Gastrocnemius medialis (tissue), 4 donors: ENCODE measurements at regions not wholly inside any gene's neighbourhood (a gene's known extent, or its start where the extent isn't known, plus 50 kb on each side); places are given as distances from the start of the nearest gene placed in this dataset.

Experiments used
- ATAC-seq, 2 donors: fragments of 150-250 bp; one replicate each; pipeline ENCODE4 v1.9.1; 2016
- DNase-seq, 2 donors: peaks; one replicate each; pipeline ENCODE4 v3.0.0-alpha.2; 2019
- H3K27ac ChIP-seq, 4 donors: fragments of 200-600 bp; sonication (generic); 1 replicate in 1 of 4; 2 replicates in 3 of 4; pipeline ENCODE4 v1.5.1; 2016 to 2018; ENCODE audit warnings: mild to moderate bottlenecking in 2 of 4, moderate library complexity in 1 of 4
- H3K27me3 ChIP-seq, 3 donors: fragments of 200-600 bp; sonication (generic) in 2 of 3; 1 replicate in 1 of 3; 2 replicates in 2 of 3; pipeline versions ENCODE4 v1.5.1 to v1.6.0; 2016 to 2019; ENCODE audit warnings: mild to moderate bottlenecking in 1 of 3, moderate library complexity in 1 of 3
- H3K36me3 ChIP-seq, 2 donors: fragments of 200-600 bp; sonication (generic) in 1 of 2; one replicate each; pipeline ENCODE4 v1.5.1; 2017 to 2018
- H3K4me1 ChIP-seq, 2 donors: fragments of 200-600 bp; sonication (generic) in 1 of 2; one replicate each; pipeline ENCODE4 v1.5.1; 2016 to 2017; ENCODE audit warnings: mild to moderate bottlenecking in 2 of 2
- H3K4me3 ChIP-seq, 4 donors: fragments of 200-600 bp; sonication (generic) in 3 of 4; 1 replicate in 1 of 4; 2 replicates in 3 of 4; pipeline ENCODE4 v1.5.1; 2016 to 2019; ENCODE audit warnings: mild to moderate bottlenecking in 2 of 4
- H3K9me3 ChIP-seq, 3 donors: fragments of 200-600 bp; sonication (generic) in 2 of 3; 1 replicate in 1 of 3; 2 replicates in 2 of 3; pipeline ENCODE4 v1.5.1; 2016 to 2019
- CTCF ChIP-seq, 5 experiments: fragments of 450-650 bp in 3 of 5; fragments of 200-600 bp in 2 of 5; sonication (generic) in 2 of 5; IDR thresholded peaks in 4 of 5; conservative IDR thresholded peaks in 1 of 5; 1 replicate in 4 of 5; 2 replicates in 1 of 5; pipeline ENCODE4 v1.5.1; 2016 to 2019; ENCODE audit warnings: antibody characterized with exemption in 5 of 5, mild to moderate bottlenecking in 3 of 5, moderate library complexity in 3 of 5
- POLR2A ChIP-seq, 2 donors: fragments of 450-650 bp; IDR thresholded peaks; one replicate each; pipeline ENCODE4 v1.6.1; 2017; ENCODE audit warnings: antibody characterized with exemption in 2 of 2, mild to moderate bottlenecking in 2 of 2, moderate library complexity in 2 of 2
- in situ Hi-C, 4 donors: fragments of 200-750 bp; cut with MboI; loops; one replicate each; pipeline versions ENCODE4 v1.15.0 to v1.8.0; 2017; ENCODE audit warnings: low sequenced_read_pairs in 4 of 4
- intact Hi-C: fragments of 100-400 bp; cut with DNase I; formaldehyde crosslinking; loops from one replicate; pipeline ENCODE4 v1.15.1; 2023; ENCODE audit warnings: low total_unique reads

GRCh38 chr18:64409511-64409910, 260.6 kb upstream of the LINC00305 start:
- TF ChIP-seq POLR2A (IDR thresholded peaks at IDR 0.05) (no peak), CTCF (IDR thresholded peaks at IDR 0.05 in 4 of 5, conservative IDR thresholded peaks at IDR 0.05 in 1 of 5) (no peak)
- Histone ChIP-seq H3K4me3 (no peak overlapping the region), H3K4me1 (no peaks in the 10 kb centered on the region), H3K9me3 (no peaks in the 10 kb centered on the region), H3K36me3 (no peaks in the 10 kb centered on the region), H3K27me3 (no peaks in the 10 kb centered on the region), H3K27ac (no peak overlapping the region)
- in situ Hi-C loops (no loop called here), intact Hi-C loops (no loop called here)
- DNase-seq: no peak
- ATAC-seq: no peak

- H3K9me3 ChIP-seq: no peaks in the 10 kb centered on the region
- intact Hi-C loops: no loop called here
- no peaks in the 10 kb centered on the region for H3K36me3 ChIP-seq
- no peak overlapping the region for H3K4me3 ChIP-seq
- no peak for DNase-seq
- H3K27ac ChIP-seq: no peak overlapping the region
- no peaks in the 10 kb centered on the region for H3K27me3 ChIP-seq
- in situ Hi-C loops: no loop called here
- ATAC-seq: no peak
- TF ChIP-seq POLR2A (IDR thresholded peaks at IDR 0.05) (no peak), CTCF (IDR thresholded peaks at IDR 0.05 in 4 of 5, conservative IDR thresholded peaks at IDR 0.05 in 1 of 5) (no peak)
- no peaks in the 10 kb centered on the region for H3K4me1 ChIP-seq
Observed at GRCh38 chr18:64407606-64408005, 258.7 kb upstream of the LINC00305 start.

GRCh38 chr18:64405161-64405560, 256.3 kb upstream of the LINC00305 start:
- TF ChIP-seq CTCF (IDR thresholded peaks at IDR 0.05 in 4 of 5, conservative IDR thresholded peaks at IDR 0.05 in 1 of 5) (no peak), POLR2A (IDR thresholded peaks at IDR 0.05) (no peak)
- in situ Hi-C loops (no loop called here), intact Hi-C loops (no loop called here)
- H3K27me3 ChIP-seq: no peaks in the 10 kb centered on the region
- no peak overlapping the region for H3K4me3 ChIP-seq
- H3K4me1 ChIP-seq: no peaks in the 10 kb centered on the region
- H3K36me3 ChIP-seq: no peaks in the 10 kb centered on the region
- no peak for ATAC-seq
- no peak for DNase-seq
- H3K9me3 ChIP-seq: no peaks in the 10 kb centered on the region
- no peak overlapping the region for H3K27ac ChIP-seq

GRCh38 chr18:64403784-64404503, 255.1 kb upstream of the LINC00305 start:
- no peaks in the 10 kb centered on the region for H3K36me3 ChIP-seq
- in situ Hi-C loops: no loop called here
- no peak for TF ChIP-seq POLR2A (IDR thresholded peaks at IDR 0.05)
- TF ChIP-seq CTCF (IDR thresholded peaks at IDR 0.05 in 4 of 5, conservative IDR thresholded peaks at IDR 0.05 in 1 of 5): no peak
- no peak overlapping the region for H3K27ac ChIP-seq
- ATAC-seq: no peak
- H3K4me1 ChIP-seq: no peaks in the 10 kb centered on the region
- H3K4me3 ChIP-seq: no peak overlapping the region
- DNase-seq: no peak
- intact Hi-C loops: no loop called here
- H3K27me3 ChIP-seq: no peaks in the 10 kb centered on the region
- no peaks in the 10 kb centered on the region for H3K9me3 ChIP-seq

GRCh38 chr18:64402636-64403035, 253.7 kb upstream of the LINC00305 start:
- Histone ChIP-seq H3K27ac (no peak overlapping the region), H3K4me1 (no peaks in the 10 kb centered on the region), H3K27me3 (no peaks in the 10 kb centered on the region), H3K9me3 (no peaks in the 10 kb centered on the region), H3K4me3 (no peak overlapping the region), H3K36me3 (no peaks in the 10 kb centered on the region)
- TF ChIP-seq CTCF (IDR thresholded peaks at IDR 0.05 in 4 of 5, conservative IDR thresholded peaks at IDR 0.05 in 1 of 5) (no peak), POLR2A (IDR thresholded peaks at IDR 0.05) (no peak)
- DNase-seq: no peak
- intact Hi-C loops (no loop called here), in situ Hi-C loops (no loop called here)
- ATAC-seq: no peak
